ENCODE measurements at regions not wholly inside any gene's neighbourhood (a gene's known extent, or its start where the extent isn't known, plus 50 kb on each side); places are given as distances from the start of the nearest gene placed in this dataset.

- Histone ChIP-seq H3K9me1 (ENCODE audit: control insufficient read depth, extremely low read depth, insufficient read depth, low read length) (no peaks in the 10 kb centered on the region), H3K36me3 (ENCODE audit: control insufficient read depth in 2 of 2, extremely low read depth in 1 of 2, insufficient read depth in 2 of 2, low read length in 2 of 2) (no peaks in the 10 kb centered on the region), H3K9ac (ENCODE audit: control insufficient read depth, extremely low read depth, insufficient read depth, low read length) (peak overlapping the region; percentile 91), H2AFZ (ENCODE audit: control insufficient read depth, low read length) (peak overlapping the region; percentile 83), H3K27me3 (ENCODE audit: control insufficient read depth, extremely low read depth, insufficient read depth, low read length) (no peaks in the 10 kb centered on the region), H3K4me2 (ENCODE audit: control insufficient read depth, extremely low read depth, insufficient read depth, low read depth, low read length) (peak overlapping the region; percentile 92), H3K4me3 (ENCODE audit: control insufficient read depth in 2 of 3, extremely low read depth in 1 of 3, insufficient read depth in 2 of 3, low read depth in 1 of 3, low read length in 3 of 3) (peak overlapping the region; percentile 62 to 89 (median 85)), H3K27ac (ENCODE audit: control insufficient read depth, insufficient read depth, low read length) (peak overlapping the region; percentile 92), H4K20me1 (ENCODE audit: control insufficient read depth, extremely low read depth, insufficient read depth, low read length) (no peaks in the 10 kb centered on the region), H3K9me3 (ENCODE audit: control insufficient read depth, low read depth, low read length) (no peaks in the 10 kb centered on the region), H3K4me1 (ENCODE audit: control insufficient read depth, extremely low read depth, insufficient read depth, low read length) (peaks cover 27% of the 10 kb centered on the region), H3K79me2 (ENCODE audit: control insufficient read depth, insufficient read depth, low read length) (peaks cover 41% of the 10 kb centered on the region)
- TF ChIP-seq CTCF (optimal IDR thresholded peaks at IDR 0.05 in 1 of 3, IDR thresholded peaks at IDR 0.05 in 1 of 3, conservative IDR thresholded peaks at IDR 0.05 in 1 of 3; ENCODE audit: extremely low read depth in 1 of 3, insufficient read depth in 2 of 3, low read length in 3 of 3) (no peak), EZH2 (IDR thresholded peaks at IDR 0.05; ENCODE audit: low read length) (no peak)
- dilution Hi-C loops (cut with MboI; ENCODE audit: extremely low pct_ligation_motif_present, low sequenced_read_pairs), result no loop called here
- FAIRE-seq, result no peak
- DNase-seq (ENCODE audit: low read depth, low spot score), result no peak
Observed at GRCh38 chr7:131105799-131106680, 221.6 kb upstream of the MKLN1 start.

GRCh38 chr7:131106681-131107336 is 220.9 kb upstream of the MKLN1 start:
- peak overlapping the region; percentile 62 to 89 (median 85) for H3K4me3 ChIP-seq (ENCODE audit: control insufficient read depth in 2 of 3, extremely low read depth in 1 of 3, insufficient read depth in 2 of 3, low read depth in 1 of 3, low read length in 3 of 3)
- no peaks in the 10 kb centered on the region for H3K9me1 ChIP-seq (ENCODE audit: control insufficient read depth, extremely low read depth, insufficient read depth, low read length)
- TF ChIP-seq EZH2 (IDR thresholded peaks at IDR 0.05; ENCODE audit: low read length) (no peak), CTCF (optimal IDR thresholded peaks at IDR 0.05 in 1 of 3, IDR thresholded peaks at IDR 0.05 in 1 of 3, conservative IDR thresholded peaks at IDR 0.05 in 1 of 3; ENCODE audit: extremely low read depth in 1 of 3, insufficient read depth in 2 of 3, low read length in 3 of 3) (no peak)
- no peaks in the 10 kb centered on the region for H3K36me3 ChIP-seq (ENCODE audit: control insufficient read depth in 2 of 2, extremely low read depth in 1 of 2, insufficient read depth in 2 of 2, low read length in 2 of 2)
- H3K9me3 ChIP-seq (ENCODE audit: control insufficient read depth, low read depth, low read length), result no peaks in the 10 kb centered on the region
- H3K4me1 ChIP-seq (ENCODE audit: control insufficient read depth, extremely low read depth, insufficient read depth, low read length), result peaks cover 35% of the 10 kb centered on the region
- H3K79me2 ChIP-seq (ENCODE audit: control insufficient read depth, insufficient read depth, low read length), result peaks cover 40% of the 10 kb centered on the region
- FAIRE-seq (no peak), DNase-seq (ENCODE audit: low read depth, low spot score) (no peak)
- peak overlapping the region; percentile 91 for H3K9ac ChIP-seq (ENCODE audit: control insufficient read depth, extremely low read depth, insufficient read depth, low read length)
- H2AFZ ChIP-seq (ENCODE audit: control insufficient read depth, low read length), result peak overlapping the region; percentile 83
- no peaks in the 10 kb centered on the region for H3K27me3 ChIP-seq (ENCODE audit: control insufficient read depth, extremely low read depth, insufficient read depth, low read length)
- dilution Hi-C loops (cut with MboI; ENCODE audit: extremely low pct_ligation_motif_present, low sequenced_read_pairs), result no loop called here
- no peaks in the 10 kb centered on the region for H4K20me1 ChIP-seq (ENCODE audit: control insufficient read depth, extremely low read depth, insufficient read depth, low read length)
- peak overlapping the region; percentile 92 for H3K27ac ChIP-seq (ENCODE audit: control insufficient read depth, insufficient read depth, low read length)
- H3K4me2 ChIP-seq (ENCODE audit: control insufficient read depth, extremely low read depth, insufficient read depth, low read depth, low read length), result peak overlapping the region; percentile 99

Data from keratinocyte (primary cell).